GM18511 (cell line): ENCODE measurements at regions not wholly inside any gene's neighbourhood (a gene's known extent, or its start where the extent isn't known, plus 50 kb on each side); places are given as distances from the start of the nearest gene placed in this dataset.

ENCODE experiments used
- ATAC-seq: cut with Tn5 transposase; IDR thresholded peaks from one replicate; pipeline ENCODE4 v1.9.1; 2021; ENCODE audit warnings: mild to moderate bottlenecking, moderate library complexity; ENCODE audit not compliant: unreplicated experiment

- peak; percentile 91 for ATAC-seq
These were observed 53.7 kb upstream of the KDM4C start for GRCh38 chr9:6703898-6704639.

GRCh38 chr9:6702707-6703106 lies 55.1 kb upstream of the KDM4C start:
- no peak for ATAC-seq

- ATAC-seq = no peak
These were observed 50.6 kb upstream of the GLDC start for GRCh38 chr9:6696178-6696577.

GRCh38 chr9:6695121-6695814 lies 49.7 kb upstream of the GLDC start:
- ATAC-seq = no peak
